Osteocyte (in vitro differentiated cells): ENCODE measurements at regions not wholly inside any gene's neighbourhood (a gene's known extent, or its start where the extent isn't known, plus 50 kb on each side); places are given as distances from the start of the nearest gene placed in this dataset.

Source experiments
- DNase-seq: peaks from one replicate; pipeline ENCODE4 v3.0.0; 2021; ENCODE audit warnings: mixed read lengths; ENCODE audit not compliant: unreplicated experiment; ENCODE audit errors: extremely low spot score
- H3K27ac Mint-ChIP-seq: one replicate; pipeline ENCODE4 v1.8.0; 2021; ENCODE audit warnings: mild to moderate bottlenecking, mixed read lengths; ENCODE audit not compliant: unreplicated experiment
- H3K27me3 Mint-ChIP-seq: one replicate; pipeline ENCODE4 v1.8.0; 2021; ENCODE audit warnings: mixed read lengths; ENCODE audit not compliant: unreplicated experiment
- H3K36me3 Mint-ChIP-seq: one replicate; pipeline ENCODE4 v1.8.0; 2021; ENCODE audit warnings: mixed read lengths; ENCODE audit not compliant: unreplicated experiment
- H3K4me1 Mint-ChIP-seq: one replicate; pipeline ENCODE4 v1.8.0; 2021; ENCODE audit warnings: mixed read lengths; ENCODE audit not compliant: unreplicated experiment
- H3K4me3 Mint-ChIP-seq: one replicate; pipeline ENCODE4 v1.8.0; 2021; ENCODE audit warnings: mild to moderate bottlenecking, moderate library complexity, mixed read lengths; ENCODE audit not compliant: unreplicated experiment
- H3K9me3 Mint-ChIP-seq: one replicate; pipeline ENCODE4 v1.8.0; 2021; ENCODE audit warnings: mixed read lengths; ENCODE audit not compliant: unreplicated experiment
- TF ChIP-seq, protein P1 (sequence below): fragments of 200-600 bp; sonication (generic); IDR thresholded peaks from 2 replicates; pipeline ENCODE4 v1.5.0; 2021; ENCODE audit warnings: antibody characterized with exemption, mild to moderate bottlenecking, moderate library complexity

DNA sequence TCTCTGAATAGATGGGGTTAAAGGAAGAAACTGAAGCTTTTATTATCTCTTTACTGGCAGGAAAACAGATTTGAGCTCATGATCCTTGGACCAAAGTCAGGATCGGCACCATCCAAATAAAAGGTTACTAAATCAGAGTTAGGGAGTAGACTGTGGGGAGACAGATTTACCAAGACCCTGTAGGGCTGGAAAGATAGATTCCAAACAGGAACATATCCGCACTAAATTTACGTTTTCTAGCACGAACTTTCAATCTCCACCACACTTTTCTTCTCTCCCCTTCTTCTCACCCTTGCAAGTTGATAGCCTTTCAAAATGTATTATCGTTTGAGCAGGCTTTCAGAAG is 120.0 kb upstream of the HMHB1 start:
- H3K27ac Mint-ChIP-seq: no peak overlapping the region
- peaks cover 6% of the 10 kb centered on the region for H3K36me3 Mint-ChIP-seq
- DNase-seq: no peak
- no peaks in the 10 kb centered on the region for H3K27me3 Mint-ChIP-seq
- no peak overlapping the region for H3K4me3 Mint-ChIP-seq
- peaks cover 25% of the 10 kb centered on the region for H3K4me1 Mint-ChIP-seq
- peaks cover 19% of the 10 kb centered on the region for H3K9me3 Mint-ChIP-seq
- TF ChIP-seq, protein P1, sequence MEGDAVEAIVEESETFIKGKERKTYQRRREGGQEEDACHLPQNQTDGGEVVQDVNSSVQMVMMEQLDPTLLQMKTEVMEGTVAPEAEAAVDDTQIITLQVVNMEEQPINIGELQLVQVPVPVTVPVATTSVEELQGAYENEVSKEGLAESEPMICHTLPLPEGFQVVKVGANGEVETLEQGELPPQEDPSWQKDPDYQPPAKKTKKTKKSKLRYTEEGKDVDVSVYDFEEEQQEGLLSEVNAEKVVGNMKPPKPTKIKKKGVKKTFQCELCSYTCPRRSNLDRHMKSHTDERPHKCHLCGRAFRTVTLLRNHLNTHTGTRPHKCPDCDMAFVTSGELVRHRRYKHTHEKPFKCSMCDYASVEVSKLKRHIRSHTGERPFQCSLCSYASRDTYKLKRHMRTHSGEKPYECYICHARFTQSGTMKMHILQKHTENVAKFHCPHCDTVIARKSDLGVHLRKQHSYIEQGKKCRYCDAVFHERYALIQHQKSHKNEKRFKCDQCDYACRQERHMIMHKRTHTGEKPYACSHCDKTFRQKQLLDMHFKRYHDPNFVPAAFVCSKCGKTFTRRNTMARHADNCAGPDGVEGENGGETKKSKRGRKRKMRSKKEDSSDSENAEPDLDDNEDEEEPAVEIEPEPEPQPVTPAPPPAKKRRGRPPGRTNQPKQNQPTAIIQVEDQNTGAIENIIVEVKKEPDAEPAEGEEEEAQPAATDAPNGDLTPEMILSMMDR: no peak

DNA sequence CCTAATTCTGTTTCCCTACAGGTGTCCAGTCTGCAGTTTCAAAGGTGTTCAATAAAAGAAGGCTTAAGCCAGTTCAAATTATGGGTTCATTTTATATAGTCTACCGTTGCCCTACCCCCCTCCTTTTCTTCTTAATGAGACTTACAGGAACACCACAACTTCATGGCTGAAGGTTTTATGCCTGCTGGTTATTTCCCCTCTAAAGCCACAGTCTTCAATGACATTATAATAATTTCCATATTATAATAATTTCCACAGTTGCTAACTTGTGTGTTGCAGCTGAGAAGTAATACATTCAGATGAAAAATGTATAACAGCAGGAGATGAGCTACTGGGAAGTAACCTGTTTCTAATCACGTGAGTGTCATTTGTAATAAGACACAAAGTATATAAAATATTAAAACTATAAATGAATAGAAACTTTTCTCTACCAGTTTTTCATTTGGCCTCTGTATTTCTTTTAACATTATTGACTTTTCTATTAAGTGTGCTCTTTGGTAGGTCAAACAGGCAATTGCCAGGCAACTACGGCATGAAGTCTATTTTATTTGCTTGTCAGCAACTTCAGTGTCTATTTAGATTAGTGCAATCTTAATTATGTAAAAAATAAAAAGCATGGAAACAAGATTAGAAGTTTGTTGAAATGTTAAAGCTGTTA is 120.5 kb upstream of the HMHB1 start:
- no peak for DNase-seq
- peaks cover 6% of the 10 kb centered on the region for H3K36me3 Mint-ChIP-seq
- TF ChIP-seq, protein P1: no peak
- peaks cover 19% of the 10 kb centered on the region for H3K9me3 Mint-ChIP-seq
- no peaks in the 10 kb centered on the region for H3K27me3 Mint-ChIP-seq
- peaks cover 25% of the 10 kb centered on the region for H3K4me1 Mint-ChIP-seq
- H3K27ac Mint-ChIP-seq: no peak overlapping the region
- H3K4me3 Mint-ChIP-seq: no peak overlapping the region

DNA sequence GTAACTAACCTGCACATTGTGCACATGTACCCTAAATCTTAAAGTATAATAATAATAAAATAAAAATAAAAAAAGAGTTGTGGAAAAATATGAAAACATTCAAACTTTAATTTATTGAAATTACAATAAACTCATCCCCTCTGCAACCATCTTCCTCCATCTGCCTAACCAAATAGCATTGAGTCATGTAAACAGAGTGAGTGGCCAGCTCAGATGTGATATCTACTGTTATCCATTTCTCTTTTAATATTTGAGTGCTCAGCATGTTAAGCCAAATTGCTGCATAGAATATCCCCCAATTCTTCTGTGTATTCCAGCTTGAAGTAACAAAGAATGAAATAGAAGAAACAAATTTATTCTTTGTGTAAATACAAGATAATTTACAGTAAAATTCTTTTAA is 124.4 kb upstream of the HMHB1 start:
- TF ChIP-seq, protein P1: no peak
- Mint-ChIP-seq H3K9me3 (peaks cover 19% of the 10 kb centered on the region), H3K36me3 (peaks cover 6% of the 10 kb centered on the region), H3K4me1 (peaks cover 17% of the 10 kb centered on the region), H3K4me3 (no peak overlapping the region), H3K27me3 (no peaks in the 10 kb centered on the region), H3K27ac (no peak overlapping the region)
- no peak for DNase-seq

DNA sequence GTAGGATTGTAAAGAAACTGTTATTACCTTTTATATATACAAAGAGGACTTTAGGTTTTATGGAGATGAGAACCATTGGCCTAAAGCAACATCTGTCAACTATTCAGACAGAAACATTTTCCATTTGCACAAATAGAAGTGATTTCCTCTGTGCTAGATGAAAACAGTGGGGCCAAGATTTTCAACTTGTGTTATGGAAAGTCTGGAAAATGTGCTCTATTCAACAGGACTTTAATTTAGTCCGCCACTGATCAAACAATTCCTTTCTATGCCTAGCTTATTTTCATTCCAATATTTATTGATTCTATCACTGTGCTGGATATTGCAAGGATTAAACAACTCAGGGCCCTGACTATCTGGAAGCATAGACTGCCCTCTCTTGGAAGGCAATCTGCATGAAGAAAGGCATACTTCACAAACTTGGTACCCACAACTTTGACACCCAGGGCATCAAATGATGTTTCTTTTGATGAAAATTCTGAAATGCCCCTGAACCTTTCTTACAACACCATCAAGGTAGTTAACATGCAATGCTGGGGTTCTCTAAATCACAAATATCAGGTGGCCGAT is 126.6 kb upstream of the HMHB1 start:
- no peak overlapping the region for H3K27ac Mint-ChIP-seq
- DNase-seq: no peak
- peaks cover 3% of the 10 kb centered on the region for H3K36me3 Mint-ChIP-seq
- no peaks in the 10 kb centered on the region for H3K27me3 Mint-ChIP-seq
- peaks cover 14% of the 10 kb centered on the region for H3K9me3 Mint-ChIP-seq
- H3K4me1 Mint-ChIP-seq: peaks cover 34% of the 10 kb centered on the region
- H3K4me3 Mint-ChIP-seq: no peak overlapping the region
- TF ChIP-seq, protein P1: peak; percentile 43

DNA sequence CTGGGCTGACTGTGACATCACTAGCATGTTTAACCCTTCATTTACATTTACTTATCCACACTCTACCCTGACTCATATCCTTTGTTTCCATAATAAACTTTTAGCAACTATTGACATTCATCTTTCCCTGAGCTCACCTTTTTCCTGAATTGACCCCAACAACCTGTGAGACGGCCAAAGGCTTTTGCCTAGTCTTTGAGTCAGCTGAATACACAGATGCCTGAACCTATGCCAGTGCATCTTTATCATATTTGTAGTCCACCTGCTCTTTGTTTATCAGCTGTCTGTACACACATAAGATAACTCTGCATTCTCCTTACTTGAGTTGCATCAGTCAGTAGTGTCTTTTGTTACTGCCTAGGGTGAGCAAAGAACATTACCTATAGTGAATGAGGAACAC is 128.5 kb upstream of the HMHB1 start:
- DNase-seq: no peak
- Mint-ChIP-seq H3K36me3 (no peaks in the 10 kb centered on the region), H3K27ac (no peak overlapping the region), H3K4me3 (no peak overlapping the region), H3K27me3 (no peaks in the 10 kb centered on the region), H3K4me1 (peaks cover 46% of the 10 kb centered on the region), H3K9me3 (no peaks in the 10 kb centered on the region)
- TF ChIP-seq, protein P1: no peak
